Thoracic aorta (tissue), 2 donors: ENCODE measurements at regions not wholly inside any gene's neighbourhood (a gene's known extent, or its start where the extent isn't known, plus 50 kb on each side); places are given as distances from the start of the nearest gene placed in this dataset.

ENCODE experiments used
- ATAC-seq: fragments of 150-250 bp; one replicate; pipeline ENCODE4 v1.8.0; 2017; ENCODE audit warnings: low read depth; ENCODE audit not compliant: insufficient number of reproducible peaks, low FRiP score
- DNase-seq: peaks from one replicate; pipeline ENCODE4 v3.0.0-alpha.2; 2020; ENCODE audit warnings: low spot score
- H3K27ac ChIP-seq, 2 donors: fragments of 200-600 bp; sonication (generic); 1 replicate in 1 of 2; 2 replicates in 1 of 2; pipeline ENCODE4 v1.5.1; 2016; ENCODE audit warnings: mild to moderate bottlenecking in 2 of 2, moderate library complexity in 2 of 2
- H3K27me3 ChIP-seq: fragments of 200-600 bp; sonication (generic); replicated peaks from 2 replicates; pipeline ENCODE4 v1.6.0; 2016; ENCODE audit warnings: mild to moderate bottlenecking; ENCODE audit not compliant: insufficient read depth
- H3K36me3 ChIP-seq: fragments of 200-600 bp; sonication (generic); one replicate; pipeline ENCODE4 v1.5.1; 2016
- H3K4me1 ChIP-seq, 2 donors: fragments of 200-600 bp; sonication (generic); 1 replicate in 1 of 2; 2 replicates in 1 of 2; pipeline versions ENCODE4 v1.5.1 to v1.6.0; 2016; ENCODE audit warnings: low read depth in 2 of 2, mild to moderate bottlenecking in 1 of 2; ENCODE audit not compliant: control insufficient read depth in 1 of 2
- H3K4me3 ChIP-seq: fragments of 200-600 bp; sonication (generic); 2 replicates; pipeline ENCODE4 v1.5.1; 2016; ENCODE audit warnings: mild to moderate bottlenecking
- H3K9me3 ChIP-seq: fragments of 200-600 bp; sonication (generic); 2 replicates; pipeline ENCODE4 v1.5.1; 2016
- TF ChIP-seq, protein P1 (sequence below): fragments of 200-600 bp; sonication (generic); IDR thresholded peaks from one replicate; pipeline ENCODE4 v1.5.1; 2019; ENCODE audit warnings: antibody characterized with exemption

DNA sequence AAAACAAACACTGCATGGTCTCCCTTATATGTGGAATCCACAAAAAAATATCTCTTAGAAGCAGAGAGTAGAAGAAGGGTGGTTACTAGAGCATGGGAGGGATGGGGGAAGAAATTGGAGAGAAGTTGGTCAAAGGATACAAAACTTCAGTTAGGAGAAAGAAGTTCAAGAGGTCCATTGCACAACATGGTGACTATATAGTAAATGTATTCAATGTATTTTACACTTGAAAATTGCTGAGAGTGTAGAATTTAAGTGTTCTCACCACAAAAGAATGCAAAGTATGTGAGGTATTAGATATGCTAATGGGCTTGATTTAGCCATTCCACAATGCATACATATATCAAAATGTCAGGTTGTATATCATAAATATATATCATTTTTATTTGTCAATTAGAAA, 232.0 kb upstream of the CELF2 start:
- H3K4me3 ChIP-seq = no peak overlapping the region
- H3K27me3 ChIP-seq = no peaks in the 10 kb centered on the region
- no peaks in the 10 kb centered on the region for H3K9me3 ChIP-seq
- TF ChIP-seq, protein P1, sequence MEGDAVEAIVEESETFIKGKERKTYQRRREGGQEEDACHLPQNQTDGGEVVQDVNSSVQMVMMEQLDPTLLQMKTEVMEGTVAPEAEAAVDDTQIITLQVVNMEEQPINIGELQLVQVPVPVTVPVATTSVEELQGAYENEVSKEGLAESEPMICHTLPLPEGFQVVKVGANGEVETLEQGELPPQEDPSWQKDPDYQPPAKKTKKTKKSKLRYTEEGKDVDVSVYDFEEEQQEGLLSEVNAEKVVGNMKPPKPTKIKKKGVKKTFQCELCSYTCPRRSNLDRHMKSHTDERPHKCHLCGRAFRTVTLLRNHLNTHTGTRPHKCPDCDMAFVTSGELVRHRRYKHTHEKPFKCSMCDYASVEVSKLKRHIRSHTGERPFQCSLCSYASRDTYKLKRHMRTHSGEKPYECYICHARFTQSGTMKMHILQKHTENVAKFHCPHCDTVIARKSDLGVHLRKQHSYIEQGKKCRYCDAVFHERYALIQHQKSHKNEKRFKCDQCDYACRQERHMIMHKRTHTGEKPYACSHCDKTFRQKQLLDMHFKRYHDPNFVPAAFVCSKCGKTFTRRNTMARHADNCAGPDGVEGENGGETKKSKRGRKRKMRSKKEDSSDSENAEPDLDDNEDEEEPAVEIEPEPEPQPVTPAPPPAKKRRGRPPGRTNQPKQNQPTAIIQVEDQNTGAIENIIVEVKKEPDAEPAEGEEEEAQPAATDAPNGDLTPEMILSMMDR = no peak
- ATAC-seq (no peak), DNase-seq (no peak)
- no peak overlapping the region for H3K27ac ChIP-seq
- no peaks in the 10 kb centered on the region for H3K36me3 ChIP-seq
- H3K4me1 ChIP-seq = peaks cover 6 to 11% of the 10 kb centered on the region in 2 donors

DNA sequence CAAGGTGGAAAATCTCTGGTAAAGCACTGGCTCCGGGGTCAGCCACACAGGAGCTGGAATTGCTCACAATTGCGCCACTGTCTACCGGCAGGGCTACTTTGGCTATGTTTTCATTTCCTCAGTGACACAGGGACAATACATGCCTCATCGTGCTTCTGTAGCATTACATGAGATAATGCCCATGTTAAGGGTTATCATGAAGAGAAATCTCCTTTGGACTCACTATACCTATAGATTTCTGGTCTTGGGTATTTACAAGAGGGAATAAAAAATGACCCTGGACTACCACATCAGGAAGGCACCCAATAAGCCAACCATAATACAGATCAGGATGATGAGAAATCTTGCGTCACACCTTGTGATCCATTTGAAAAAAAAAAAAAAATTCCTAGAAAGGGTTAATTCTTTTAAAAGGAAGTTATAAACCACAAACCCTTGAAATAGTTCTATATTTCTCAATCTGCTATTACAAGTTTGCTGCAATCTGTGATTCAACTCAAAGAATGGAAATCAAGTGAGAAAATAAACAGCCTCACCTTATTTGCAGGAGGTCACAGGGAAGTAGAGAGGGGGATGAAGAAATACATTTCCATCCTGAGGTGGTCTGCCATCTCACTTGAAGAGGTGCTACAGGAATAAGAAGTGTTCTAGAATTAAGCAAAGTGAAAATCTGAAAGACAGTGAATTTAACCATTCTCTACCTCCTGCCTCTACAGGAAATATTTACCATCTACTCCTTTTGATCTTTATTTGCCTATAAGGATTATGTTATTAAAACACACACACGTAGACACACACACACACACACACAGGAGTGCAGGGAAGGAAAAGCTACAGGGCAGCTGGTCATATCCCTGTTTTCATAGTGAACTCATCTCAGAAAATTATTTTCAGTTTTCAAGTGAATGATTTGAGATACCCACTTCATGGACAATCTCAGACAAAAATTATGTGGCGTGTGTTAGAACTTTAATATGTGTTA, 231.3 kb upstream of the CELF2 start:
- no peaks in the 10 kb centered on the region for H3K9me3 ChIP-seq
- TF ChIP-seq, protein P1 = no peak
- no peak for ATAC-seq
- H3K36me3 ChIP-seq = no peaks in the 10 kb centered on the region
- no peak for DNase-seq
- no peak overlapping the region for H3K4me3 ChIP-seq
- no peak overlapping the region for H3K27ac ChIP-seq
- peaks cover 6 to 11% of the 10 kb centered on the region in 2 donors for H3K4me1 ChIP-seq
- no peaks in the 10 kb centered on the region for H3K27me3 ChIP-seq

DNA sequence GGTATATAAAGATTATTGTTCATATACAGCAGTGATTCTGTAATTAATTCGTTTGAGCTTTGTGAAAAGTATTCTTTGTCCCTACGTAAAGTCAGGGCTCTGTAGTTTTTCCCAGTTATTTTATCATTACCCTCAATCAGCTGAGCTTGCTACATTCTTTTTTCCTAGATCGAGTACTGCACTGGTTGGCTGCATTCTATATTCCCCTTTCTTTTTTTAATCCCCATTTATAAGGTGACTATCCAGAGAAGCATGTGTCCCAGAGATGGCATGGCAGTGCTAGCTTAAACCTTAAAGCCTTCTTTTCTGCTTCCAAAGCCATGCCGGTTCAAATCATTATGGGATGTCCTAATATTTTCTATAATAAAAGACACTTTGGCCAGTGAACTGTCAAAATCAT, 230.1 kb upstream of the CELF2 start:
- Histone ChIP-seq H3K4me1 (peaks cover 10 to 17% of the 10 kb centered on the region in 2 donors), H3K4me3 (peak overlapping the region; percentile 33), H3K36me3 (no peaks in the 10 kb centered on the region), H3K27me3 (no peaks in the 10 kb centered on the region), H3K27ac (peak overlapping the region in 1 of 2 donors; percentile 29), H3K9me3 (no peaks in the 10 kb centered on the region)
- ATAC-seq = no peak
- DNase-seq = no peak
- TF ChIP-seq, protein P1 = no peak

DNA sequence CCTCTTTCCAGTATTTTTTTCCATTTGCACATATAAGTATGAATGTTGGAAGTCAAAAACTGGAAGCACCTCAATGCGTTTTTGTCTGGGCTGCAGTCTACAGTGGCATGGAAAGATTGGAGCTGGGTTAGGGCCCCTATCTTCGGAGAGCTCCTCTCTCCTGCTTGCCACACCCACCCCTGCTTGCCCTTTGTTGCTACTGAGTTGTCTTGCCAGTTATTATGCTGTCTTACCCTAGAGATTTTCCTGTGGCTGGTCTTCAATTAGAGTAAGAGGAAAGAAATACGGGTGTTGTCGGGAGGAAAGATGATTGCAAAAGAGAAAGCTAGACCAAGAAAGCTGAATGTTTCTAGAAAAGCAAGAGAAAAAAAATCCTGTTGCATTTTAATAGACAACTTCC, 228.9 kb upstream of the CELF2 start:
- DNase-seq (no peak), ATAC-seq (no peak)
- H3K27me3 ChIP-seq = no peaks in the 10 kb centered on the region
- TF ChIP-seq, protein P1 = no peak
- peaks cover 14 to 23% of the 10 kb centered on the region in 2 donors for H3K4me1 ChIP-seq
- H3K27ac ChIP-seq = no peak overlapping the region
- no peak overlapping the region for H3K4me3 ChIP-seq
- H3K36me3 ChIP-seq = no peaks in the 10 kb centered on the region
- no peaks in the 10 kb centered on the region for H3K9me3 ChIP-seq

DNA sequence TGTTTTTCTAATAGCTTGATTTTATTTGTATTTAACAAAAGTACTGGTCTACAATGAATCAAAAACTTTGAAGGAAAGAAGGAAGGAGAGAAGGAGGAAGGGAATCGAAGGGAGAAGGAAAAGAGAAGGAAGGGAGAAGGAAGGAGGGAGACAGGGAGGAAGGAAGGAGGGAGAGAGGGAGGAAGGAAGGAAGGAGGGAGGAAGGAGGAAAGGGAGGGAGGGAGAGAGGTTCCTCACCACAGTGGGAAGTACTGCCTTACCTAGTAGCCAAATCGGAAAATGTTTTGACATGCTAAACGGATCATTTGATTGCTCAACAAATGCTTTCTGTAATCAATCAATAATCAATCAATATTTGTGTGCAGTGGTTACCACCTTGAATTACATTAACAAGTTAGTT, 225.8 kb upstream of the CELF2 start:
- H3K36me3 ChIP-seq = no peaks in the 10 kb centered on the region
- H3K4me1 ChIP-seq = peaks cover 11 to 34% of the 10 kb centered on the region in 2 donors
- H3K27me3 ChIP-seq = no peaks in the 10 kb centered on the region
- no peak overlapping the region for H3K27ac ChIP-seq
- no peak for ATAC-seq
- H3K4me3 ChIP-seq = no peak overlapping the region
- H3K9me3 ChIP-seq = no peaks in the 10 kb centered on the region
- no peak for DNase-seq
- TF ChIP-seq, protein P1 = no peak
